H1 (cell line): ENCODE measurements at regions not wholly inside any gene's neighbourhood (a gene's known extent, or its start where the extent isn't known, plus 50 kb on each side); places are given as distances from the start of the nearest gene placed in this dataset.

Experiments used
- CTBP2 ChIP-seq: IDR thresholded peaks from 2 replicates; pipeline ENCODE4 v1.7.0; 2011; ENCODE audit warnings: borderline replicate concordance, mild to moderate bottlenecking, moderate library complexity, mixed read lengths, low read length; ENCODE audit not compliant: insufficient read depth, insufficient read length
- FOSL1 ChIP-seq: IDR thresholded peaks from 2 replicates; pipeline ENCODE4 v1.6.1; 2011; ENCODE audit warnings: mild to moderate bottlenecking, low read depth, low read length, moderate library complexity; ENCODE audit not compliant: insufficient read depth
- NANOG ChIP-seq: IDR thresholded peaks from 2 replicates; pipeline ENCODE4 v1.6.1; 2011; ENCODE audit warnings: low read length, low read depth, mild to moderate bottlenecking, inconsistent platforms; ENCODE audit not compliant: insufficient read depth, poor library complexity, severe bottlenecking
- SIRT6 ChIP-seq: IDR thresholded peaks from one replicate; pipeline ENCODE4 v1.7.1; 2012; ENCODE audit warnings: low read length, inconsistent platforms
- YY1 ChIP-seq: IDR thresholded peaks from 2 replicates; pipeline ENCODE4 v1.6.1; 2011; ENCODE audit warnings: low read depth, mild to moderate bottlenecking, low read length

DNA sequence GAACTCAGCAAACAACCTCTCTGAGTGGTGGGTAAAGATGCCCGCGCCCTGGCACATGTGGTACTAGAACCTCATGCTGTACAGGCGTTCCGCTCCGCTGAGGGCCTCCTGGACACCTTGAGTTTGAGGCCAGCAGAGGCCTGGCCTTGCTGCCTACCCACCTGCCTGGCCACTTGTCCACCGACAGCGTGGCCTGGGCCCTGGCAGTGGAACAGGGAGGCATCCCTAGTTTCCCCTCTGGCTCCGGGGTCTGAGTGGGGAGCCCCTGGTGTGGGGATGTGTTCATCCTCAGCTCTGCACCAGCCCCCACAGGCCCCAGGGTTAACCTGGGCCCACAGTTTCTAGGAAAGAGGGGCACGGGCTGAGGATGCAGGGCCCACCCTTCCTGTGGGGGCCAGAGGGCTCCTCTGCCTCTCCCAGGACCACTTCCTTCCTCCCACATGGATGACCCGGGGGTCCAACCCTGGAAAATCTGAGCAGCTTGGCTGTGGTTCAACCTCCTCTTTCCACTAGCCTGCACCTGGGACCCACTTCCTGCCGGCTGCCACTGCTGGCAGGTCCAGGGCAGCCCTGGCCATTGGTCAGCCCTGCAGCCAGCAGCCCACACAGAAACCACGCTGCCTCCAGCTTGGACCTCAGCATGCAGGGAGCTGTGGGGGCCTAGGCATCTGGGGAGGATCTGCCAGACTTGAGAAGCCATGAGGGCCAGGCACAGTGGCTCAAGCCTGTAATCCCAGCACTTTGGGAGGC, 53.3 kb upstream of the COL18A1 start (continued):
- TF ChIP-seq FOSL1 (no peak), NANOG (no peak), YY1 (no peak), CTBP2 (no peak), SIRT6 (no peak)
